H7 (cell line): ENCODE measurements at regions not wholly inside any gene's neighbourhood (a gene's known extent, or its start where the extent isn't known, plus 50 kb on each side); places are given as distances from the start of the nearest gene placed in this dataset.

Experiments
- DNase-seq: peaks from one replicate; pipeline ENCODE4 v3.0.0; 2012
- H3K27me3 ChIP-seq: 2 replicates; pipeline ENCODE4 v1.6.0; 2011; ENCODE audit warnings: mild to moderate bottlenecking, low read length; ENCODE audit not compliant: control insufficient read depth, insufficient read depth
- H3K36me3 ChIP-seq: replicated peaks from 2 replicates; pipeline ENCODE4 v1.5.1; 2011; ENCODE audit warnings: low read length; ENCODE audit not compliant: control insufficient read depth, insufficient read depth
- H3K4me3 ChIP-seq: 2 replicates; pipeline ENCODE4 v1.5.1; 2011; ENCODE audit warnings: low read depth, mild to moderate bottlenecking, control low read depth, low read length, moderate library complexity; ENCODE audit not compliant: insufficient read depth

- H3K4me3 ChIP-seq = no peak overlapping the region
- H3K27me3 ChIP-seq = no peaks in the 10 kb centered on the region
- DNase-seq = no peak
- no peaks in the 10 kb centered on the region for H3K36me3 ChIP-seq
Observed at GRCh38 chr3:103077910-103078309, 643.1 kb downstream of the ZPLD1 start.

DNA sequence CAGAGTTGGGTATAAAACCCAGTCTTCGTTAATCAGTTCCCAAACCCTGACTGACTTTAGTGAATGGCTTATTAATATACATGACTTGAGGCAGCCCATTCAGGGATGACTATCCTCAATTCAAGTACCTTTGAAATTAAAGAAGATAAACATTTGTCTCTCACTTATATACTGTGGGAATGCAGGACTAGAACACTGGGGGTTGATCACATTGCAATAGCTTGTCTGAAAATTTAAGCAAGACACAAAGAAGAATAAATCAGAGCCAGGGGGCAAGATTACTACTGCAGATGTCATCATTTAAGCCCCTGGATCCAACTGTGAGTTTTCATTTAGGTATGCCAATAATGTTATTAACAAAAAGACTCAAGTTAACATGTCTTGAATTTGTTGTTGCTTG is 647.7 kb downstream of the ZPLD1 start:
- no peak for DNase-seq
- H3K27me3 ChIP-seq = no peaks in the 10 kb centered on the region
- no peaks in the 10 kb centered on the region for H3K36me3 ChIP-seq
- no peak overlapping the region for H3K4me3 ChIP-seq

DNA sequence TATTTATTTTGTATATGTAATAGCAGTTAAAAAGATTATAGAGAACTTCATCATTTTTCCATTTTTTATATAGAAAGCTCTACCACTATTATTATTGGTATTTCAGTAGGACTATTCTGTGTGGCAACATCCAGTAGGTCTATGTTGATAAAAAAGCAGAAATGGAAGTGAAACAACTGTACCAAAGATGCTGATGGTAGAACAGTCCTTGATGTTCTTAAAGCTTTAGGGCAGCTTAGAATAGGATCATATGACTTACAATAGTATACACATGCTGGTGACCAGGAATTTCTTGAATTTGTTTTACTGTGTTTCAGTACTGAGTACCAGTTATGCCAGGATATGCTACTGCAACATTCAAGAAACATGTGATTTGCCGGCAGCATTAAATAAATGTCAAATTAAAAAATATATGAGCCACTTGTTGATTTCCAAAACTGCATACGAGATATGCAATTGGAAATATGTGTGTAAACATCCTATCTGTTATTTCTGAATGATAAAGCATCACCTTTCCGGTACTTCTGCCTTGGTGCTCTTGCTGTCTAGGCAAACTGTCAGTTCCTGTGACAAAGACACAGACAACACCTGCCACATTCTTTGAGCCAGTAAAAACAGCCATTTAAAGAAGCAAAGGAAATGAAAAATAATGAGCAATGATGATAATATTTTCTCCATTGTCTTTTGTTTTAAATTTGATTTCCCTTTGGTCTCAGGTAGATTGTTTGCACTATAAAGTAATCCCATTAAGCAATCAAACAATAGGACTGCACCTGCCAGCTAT is 649.2 kb downstream of the ZPLD1 start:
- H3K27me3 ChIP-seq = no peaks in the 10 kb centered on the region

DNA sequence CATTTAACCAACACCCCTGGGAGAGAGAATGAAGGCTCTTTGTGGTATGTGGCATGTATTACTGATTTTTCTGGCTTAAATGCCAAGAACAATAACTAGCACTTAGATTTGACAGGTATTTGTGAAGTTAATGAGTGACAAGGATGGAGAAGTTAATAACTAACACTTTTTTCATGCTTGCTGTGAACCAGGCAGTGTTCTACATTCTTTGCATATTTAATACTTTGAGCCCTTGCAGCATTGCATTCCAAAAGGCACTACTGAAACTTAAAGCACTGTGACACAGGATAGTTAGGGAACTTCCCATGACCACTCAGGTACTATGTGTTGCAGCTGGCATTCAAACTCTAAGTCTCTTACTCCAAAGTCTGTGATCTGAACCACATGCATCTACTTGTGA is 650.6 kb downstream of the ZPLD1 start:
- Histone ChIP-seq H3K27me3 (no peaks in the 10 kb centered on the region), H3K4me3 (no peak overlapping the region), H3K36me3 (no peaks in the 10 kb centered on the region)
- DNase-seq = no peak

More for the DNA sequence above, 649.2 kb downstream of the ZPLD1 start:
- Histone ChIP-seq H3K36me3 (no peaks in the 10 kb centered on the region), H3K4me3 (no peak overlapping the region)
- DNase-seq = no peak

- DNase-seq = no peak
- H3K4me3 ChIP-seq = no peak overlapping the region
- H3K27me3 ChIP-seq = no peaks in the 10 kb centered on the region
- no peaks in the 10 kb centered on the region for H3K36me3 ChIP-seq
Observed at GRCh38 chr3:103089758-103090157, 654.9 kb downstream of the ZPLD1 start.

DNA sequence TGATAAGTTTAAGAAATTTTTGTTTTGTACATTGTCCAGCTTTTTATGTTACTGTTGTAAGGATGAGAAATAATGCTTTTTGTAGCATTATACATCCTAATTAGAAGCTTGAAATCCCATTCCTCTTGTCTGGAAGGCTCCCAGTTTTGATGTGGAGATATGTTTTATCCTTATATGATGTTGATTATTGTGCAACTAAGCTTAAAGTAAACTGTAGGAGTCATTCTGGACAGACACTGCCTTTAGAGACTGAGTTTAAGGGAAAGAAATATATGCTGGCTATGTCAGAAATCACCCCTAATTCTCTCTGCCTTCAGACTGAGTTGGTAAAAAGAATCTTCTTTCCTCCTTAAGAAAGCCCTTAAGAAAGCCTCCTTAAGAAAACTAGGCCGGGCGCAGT is 670.4 kb downstream of the ZPLD1 start:
- Histone ChIP-seq H3K4me3 (no peak overlapping the region), H3K36me3 (no peaks in the 10 kb centered on the region), H3K27me3 (no peaks in the 10 kb centered on the region)
- DNase-seq = no peak

- Histone ChIP-seq H3K36me3 (no peaks in the 10 kb centered on the region), H3K4me3 (no peak overlapping the region), H3K27me3 (no peaks in the 10 kb centered on the region)
- peak; percentile 15 for DNase-seq
Observed at GRCh38 chr3:103112273-103112672, 677.5 kb downstream of the ZPLD1 start.

DNA sequence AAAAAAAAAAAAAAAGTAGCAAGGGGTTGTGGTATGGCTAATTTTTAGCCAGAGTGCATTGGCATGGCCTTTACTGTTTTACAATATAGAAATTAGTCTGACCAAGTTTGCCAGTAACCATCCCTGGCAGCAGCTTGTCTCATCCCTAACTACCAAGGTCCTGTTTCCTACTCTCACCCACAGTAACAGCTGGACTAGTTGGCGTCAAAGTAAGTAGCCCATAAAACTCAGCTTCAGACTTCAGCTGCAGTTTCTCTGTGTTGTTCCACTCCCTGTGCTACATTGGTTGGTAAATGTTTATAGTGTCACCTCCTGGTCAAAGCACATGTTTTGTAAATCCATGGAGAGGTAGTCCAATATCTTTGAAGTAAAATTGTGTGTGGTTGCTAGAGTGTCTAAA is 691.3 kb downstream of the ZPLD1 start:
- Histone ChIP-seq H3K36me3 (no peaks in the 10 kb centered on the region), H3K27me3 (no peaks in the 10 kb centered on the region), H3K4me3 (no peak overlapping the region)
- DNase-seq = no peak

GRCh38 chr3:103127098-103127630 is 692.3 kb downstream of the ZPLD1 start:
- H3K27me3 ChIP-seq = no peaks in the 10 kb centered on the region
- no peak overlapping the region for H3K4me3 ChIP-seq
- no peaks in the 10 kb centered on the region for H3K36me3 ChIP-seq
- DNase-seq = no peak

DNA sequence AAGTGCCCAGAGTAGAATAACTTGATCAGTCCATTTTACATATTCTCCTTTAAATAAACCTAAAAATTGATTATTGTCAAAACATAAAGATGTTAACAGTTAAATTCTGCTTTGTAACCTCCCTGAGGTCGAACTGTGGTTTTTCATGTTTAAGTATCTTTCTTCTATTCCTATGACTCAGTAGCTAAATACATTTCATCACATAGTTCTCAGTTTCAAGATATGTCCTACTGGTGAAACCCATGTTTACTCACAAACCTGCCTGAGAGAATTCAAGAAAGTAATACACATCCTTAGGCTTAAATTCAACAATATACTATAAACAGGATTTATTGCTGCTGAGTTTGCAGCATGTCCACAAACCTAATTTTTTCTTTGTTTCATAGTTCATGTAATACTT is 692.9 kb downstream of the ZPLD1 start:
- no peak overlapping the region for H3K4me3 ChIP-seq
- no peak for DNase-seq
- H3K36me3 ChIP-seq = no peaks in the 10 kb centered on the region
- H3K27me3 ChIP-seq = no peaks in the 10 kb centered on the region

- Histone ChIP-seq H3K4me3 (no peak overlapping the region), H3K27me3 (no peaks in the 10 kb centered on the region), H3K36me3 (no peaks in the 10 kb centered on the region)
- DNase-seq = no peak
Observed at GRCh38 chr3:103134023-103134724, 699.4 kb downstream of the ZPLD1 start.

- Histone ChIP-seq H3K36me3 (no peaks in the 10 kb centered on the region), H3K27me3 (no peaks in the 10 kb centered on the region), H3K4me3 (no peak overlapping the region)
- DNase-seq = no peak
Observed at GRCh38 chr3:103136621-103137020, 701.8 kb downstream of the ZPLD1 start.

- Histone ChIP-seq H3K27me3 (no peaks in the 10 kb centered on the region), H3K4me3 (no peak overlapping the region), H3K36me3 (no peaks in the 10 kb centered on the region)
- no peak for DNase-seq
Observed at GRCh38 chr3:103137830-103138229, 703.0 kb downstream of the ZPLD1 start.

DNA sequence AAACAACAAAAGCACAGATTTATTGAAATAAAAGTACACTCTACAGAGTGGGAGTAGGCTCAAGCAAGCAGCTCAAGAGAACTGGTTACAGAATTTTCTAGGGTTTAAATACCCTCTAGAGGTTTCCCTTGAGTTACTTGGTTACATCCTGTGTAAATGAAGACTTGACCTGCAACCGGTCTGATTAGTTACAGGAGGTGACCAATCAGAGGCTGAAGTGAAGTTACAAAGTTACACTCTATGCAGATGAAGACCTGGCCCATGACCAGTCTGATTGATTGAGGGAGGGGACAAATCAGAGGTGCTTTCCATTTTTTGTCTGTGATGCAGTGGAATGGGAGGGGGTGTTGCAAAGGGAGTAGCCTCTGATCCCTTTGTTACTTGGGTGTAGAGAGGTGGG is 723.4 kb downstream of the ZPLD1 start:
- no peak for DNase-seq
- H3K36me3 ChIP-seq = no peaks in the 10 kb centered on the region
- no peak overlapping the region for H3K4me3 ChIP-seq
- no peaks in the 10 kb centered on the region for H3K27me3 ChIP-seq

DNA sequence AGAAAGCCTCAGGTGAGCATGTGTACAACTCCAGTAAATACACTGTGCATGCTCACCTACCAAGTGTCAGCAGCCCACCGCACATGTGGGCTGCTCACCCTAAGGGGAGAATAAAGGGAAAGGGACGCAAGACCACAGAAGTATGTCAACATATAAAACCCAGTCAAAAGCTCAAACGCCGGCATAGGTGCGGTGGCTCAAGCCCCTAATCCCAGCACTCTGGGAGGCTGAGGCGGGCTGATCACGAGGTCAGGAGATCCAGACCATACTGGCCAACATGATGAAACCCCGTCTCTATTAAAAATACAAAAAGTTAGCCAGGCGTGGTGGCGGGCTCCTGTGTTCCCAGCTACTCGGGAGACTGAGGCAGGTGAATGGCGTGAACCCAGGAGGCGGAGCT is 732.1 kb downstream of the ZPLD1 start:
- DNase-seq = no peak
- no peaks in the 10 kb centered on the region for H3K36me3 ChIP-seq
- H3K4me3 ChIP-seq = no peak overlapping the region
- no peaks in the 10 kb centered on the region for H3K27me3 ChIP-seq
